Heart left ventricle (tissue), 16 donors: ENCODE measurements at regions not wholly inside any gene's neighbourhood (a gene's known extent, or its start where the extent isn't known, plus 50 kb on each side); places are given as distances from the start of the nearest gene placed in this dataset.

ENCODE experiments used
- ATAC-seq, 4 donors: fragments of 200-7000 bp; cut with Tn5 transposase; one replicate each; pipeline ENCODE4 v1.9.1; 2020 to 2022; ENCODE audit warnings: moderate library complexity in 4 of 4, mild to moderate bottlenecking in 3 of 4, moderate number of reproducible peaks in 1 of 4
- DNase-seq, 5 donors: peaks; one replicate each; pipeline ENCODE4 v3.0.0-alpha.2; 2020
- H3K27ac ChIP-seq, 12 donors: fragments of 200-600 bp; sonication (generic) in 4 of 12; one replicate each; pipeline versions ENCODE4 v1.5.0 to v1.8.0; 2016 to 2022; ENCODE audit warnings: mild to moderate bottlenecking in 2 of 12
- H3K27me3 ChIP-seq, 9 donors: fragments of 200-600 bp; sonication (generic) in 2 of 9; one replicate each; pipeline versions ENCODE4 v1.5.1 to v1.8.0; 2016 to 2022; ENCODE audit warnings: mild to moderate bottlenecking in 3 of 9
- H3K36me3 ChIP-seq, 9 donors: fragments of 200-600 bp; sonication (generic) in 2 of 9; one replicate each; pipeline versions ENCODE4 v1.5.0 to v1.8.0; 2018 to 2022; ENCODE audit warnings: mild to moderate bottlenecking in 2 of 9
- H3K4me1 ChIP-seq, 12 donors: fragments of 200-600 bp; sonication (generic) in 4 of 12; one replicate each; pipeline versions ENCODE4 v1.5.0 to v1.8.0; 2016 to 2022; ENCODE audit warnings: mild to moderate bottlenecking in 3 of 12
- H3K4me3 ChIP-seq, 12 donors: fragments of 200-600 bp; sonication (generic) in 4 of 12; one replicate each; pipeline versions ENCODE4 v1.5.0 to v1.8.0; 2017 to 2022; ENCODE audit warnings: mild to moderate bottlenecking in 9 of 12, moderate library complexity in 4 of 12
- H3K9me3 ChIP-seq, 12 donors: fragments of 200-600 bp; sonication (generic) in 4 of 12; one replicate each; pipeline versions ENCODE4 v1.5.0 to v1.8.0; 2016 to 2022; ENCODE audit warnings: mild to moderate bottlenecking in 1 of 12
- CTCF ChIP-seq, 12 donors: fragments of 200-600 bp; sonication (generic) in 4 of 12; IDR thresholded peaks; one replicate each; pipeline versions ENCODE4 v1.5.0 to v1.8.0; 2018 to 2022; ENCODE audit warnings: antibody characterized with exemption in 12 of 12, mild to moderate bottlenecking in 5 of 12
- POLR2A ChIP-seq, 2 donors: fragments of 450-650 bp; IDR thresholded peaks; one replicate each; pipeline ENCODE4 v1.6.1; 2017; ENCODE audit warnings: antibody characterized with exemption in 2 of 2, mild to moderate bottlenecking in 2 of 2, moderate library complexity in 2 of 2
- WGBS, 4 donors: extraction: QIAGEN DNeasy Blood & Tissue Kit in 2 of 4; methylation state at CpG; one replicate each; pipeline versions ENCODE4 v1.1.5 to v1.1.7; 2013 to 2018; 5-methylcytosine and 5-hydroxymethylcytosine counted together
- intact Hi-C, 10 donors: fragments of 100-400 bp; cut with DNase I; formaldehyde crosslinking; loops; one replicate each; pipeline versions ENCODE4 v1.11.1 to v1.14.2; 2022
- donor health status: ischemic (EF 13 %, LVEDD 7.1; RV severe dilation, severe dysfunction).
- donor health status: healthy with polysubstance abuse.
- donor health status: DM: no; HTN: yes; CAD: no.
- donor health status: DM: no; HTN: no; CAD: no.
- donor health status: ischemic (EF 25% LVEDD 6.9; RV normal size, moderate dysfunction).
- donor health status: ischemic (EF 25% LVEDD 5.7; RV mildly dilated, moderate dysfunction).
- donor health status: healthy.
- donor health status: DM: yes; HTN: yes; CAD: no.
- donor health status: ischemic (EF 35%, LVEDD 5.7; RV mildly dilated, moderate dysfunction).
- donor health status: nonischemic (EF 11% LVEDD 7.7; RV severe dilation, severe dysfunction).
- donor health status: DM: yes; HTN: yes; CAD: no.
- donor health status: PGD.
- donor health status: ischemic (EF 29% LVEDD 5.4; RV normal size, mild dysfunction).
- donor health status: nonischemic (EF 23%, LVEDD 6.1; RV moderate dilation, normal function).

- Histone ChIP-seq H3K27me3 (no peaks in the 10 kb centered on the region), H3K36me3 (no peaks in the 10 kb centered on the region), H3K27ac (no peak overlapping the region), H3K9me3 (no peaks in the 10 kb centered on the region), H3K4me1 (no peaks in the 10 kb centered on the region), H3K4me3 (no peak overlapping the region)
- intact Hi-C loops: no loop called here
- TF ChIP-seq CTCF (IDR thresholded peaks at IDR 0.05): no peak
- TF ChIP-seq POLR2A (IDR thresholded peaks at IDR 0.05): no peak
- WGBS, 4 donors: 72 to 86% (median 85%) methylated on average over 1 of the region's 1 CpG
- DNase-seq (no peak), ATAC-seq (no peak)
Measured at GRCh38 chr18:34092796-34093195, 131.9 kb downstream of the NOL4 start.

GRCh38 chr18:34086370-34086769, 138.3 kb downstream of the NOL4 start:
- ATAC-seq (no peak), DNase-seq (no peak)
- intact Hi-C loops: no loop called here
- TF ChIP-seq CTCF (IDR thresholded peaks at IDR 0.05) (no peak), POLR2A (IDR thresholded peaks at IDR 0.05) (no peak)
- H3K9me3 ChIP-seq: no peaks in the 10 kb centered on the region
- H3K36me3 ChIP-seq: no peaks in the 10 kb centered on the region
- no peaks in the 10 kb centered on the region for H3K27me3 ChIP-seq
- no peak overlapping the region for H3K4me3 ChIP-seq
- no peaks in the 10 kb centered on the region for H3K4me1 ChIP-seq
- 0 to 38% (median 1%) methylated on average over 1 of the region's 1 CpG for WGBS, 4 donors
- no peak overlapping the region for H3K27ac ChIP-seq

- no peaks in the 10 kb centered on the region for H3K9me3 ChIP-seq
Measured at GRCh38 chr18:34085140-34085739, 139.5 kb downstream of the NOL4 start.

GRCh38 chr18:34084635-34085034, 140.1 kb downstream of the NOL4 start:
- Histone ChIP-seq H3K36me3 (no peaks in the 10 kb centered on the region), H3K4me3 (no peak overlapping the region), H3K9me3 (no peaks in the 10 kb centered on the region), H3K27me3 (no peaks in the 10 kb centered on the region), H3K27ac (no peak overlapping the region), H3K4me1 (no peaks in the 10 kb centered on the region)
- WGBS, 4 donors: 76 to 85% (median 83%) methylated on average over 2 of the region's 2 CpGs
- intact Hi-C loops: no loop called here
- ATAC-seq (no peak), DNase-seq (no peak)
- TF ChIP-seq CTCF (IDR thresholded peaks at IDR 0.05): no peak
- no peak for TF ChIP-seq POLR2A (IDR thresholded peaks at IDR 0.05)

More at GRCh38 chr18:34085140-34085739, 139.5 kb downstream of the NOL4 start:
- WGBS, 4 donors: 54 to 69% (median 58%) methylated on average over 4 of the region's 4 CpGs
- DNase-seq (no peak), ATAC-seq (no peak)
- no peak overlapping the region for H3K27ac ChIP-seq
- H3K36me3 ChIP-seq: no peaks in the 10 kb centered on the region
- H3K4me1 ChIP-seq: no peaks in the 10 kb centered on the region
- TF ChIP-seq CTCF (IDR thresholded peaks at IDR 0.05) (no peak), POLR2A (IDR thresholded peaks at IDR 0.05) (no peak)
- intact Hi-C loops: no loop called here
- H3K4me3 ChIP-seq: no peak overlapping the region
- no peaks in the 10 kb centered on the region for H3K27me3 ChIP-seq
